LNCAP (cell line): ENCODE measurements at regions not wholly inside any gene's neighbourhood (a gene's known extent, or its start where the extent isn't known, plus 50 kb on each side); places are given as distances from the start of the nearest gene placed in this dataset.

Experiments
- TF ChIP-seq, protein P1 (sequence below): fragments of 450-650 bp; IDR thresholded peaks from 2 replicates; pipeline ENCODE4 v1.5.1; 2017; ENCODE audit warnings: mild to moderate bottlenecking

DNA sequence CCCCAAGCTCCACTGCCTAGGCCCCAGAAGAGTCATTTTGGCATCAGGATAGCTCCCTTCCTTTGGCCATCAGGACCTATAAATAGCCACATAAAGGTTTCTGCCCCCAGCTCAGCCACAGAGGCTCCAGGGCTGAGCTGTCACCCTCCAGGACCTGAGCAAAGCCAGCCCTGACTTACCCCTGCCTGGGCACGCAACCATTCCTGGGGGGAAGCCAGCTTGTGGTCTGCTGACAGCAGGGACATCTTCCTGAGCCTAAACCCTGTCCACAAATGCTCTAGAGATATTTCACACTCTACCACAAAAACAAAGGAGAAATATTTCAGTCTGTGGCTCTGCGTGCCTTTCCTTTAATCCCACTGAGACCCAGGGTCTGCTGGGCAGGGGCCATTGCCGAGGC is 123.7 kb upstream of the CCL2 start:
- TF ChIP-seq, protein P1, sequence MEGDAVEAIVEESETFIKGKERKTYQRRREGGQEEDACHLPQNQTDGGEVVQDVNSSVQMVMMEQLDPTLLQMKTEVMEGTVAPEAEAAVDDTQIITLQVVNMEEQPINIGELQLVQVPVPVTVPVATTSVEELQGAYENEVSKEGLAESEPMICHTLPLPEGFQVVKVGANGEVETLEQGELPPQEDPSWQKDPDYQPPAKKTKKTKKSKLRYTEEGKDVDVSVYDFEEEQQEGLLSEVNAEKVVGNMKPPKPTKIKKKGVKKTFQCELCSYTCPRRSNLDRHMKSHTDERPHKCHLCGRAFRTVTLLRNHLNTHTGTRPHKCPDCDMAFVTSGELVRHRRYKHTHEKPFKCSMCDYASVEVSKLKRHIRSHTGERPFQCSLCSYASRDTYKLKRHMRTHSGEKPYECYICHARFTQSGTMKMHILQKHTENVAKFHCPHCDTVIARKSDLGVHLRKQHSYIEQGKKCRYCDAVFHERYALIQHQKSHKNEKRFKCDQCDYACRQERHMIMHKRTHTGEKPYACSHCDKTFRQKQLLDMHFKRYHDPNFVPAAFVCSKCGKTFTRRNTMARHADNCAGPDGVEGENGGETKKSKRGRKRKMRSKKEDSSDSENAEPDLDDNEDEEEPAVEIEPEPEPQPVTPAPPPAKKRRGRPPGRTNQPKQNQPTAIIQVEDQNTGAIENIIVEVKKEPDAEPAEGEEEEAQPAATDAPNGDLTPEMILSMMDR, result no peak

DNA sequence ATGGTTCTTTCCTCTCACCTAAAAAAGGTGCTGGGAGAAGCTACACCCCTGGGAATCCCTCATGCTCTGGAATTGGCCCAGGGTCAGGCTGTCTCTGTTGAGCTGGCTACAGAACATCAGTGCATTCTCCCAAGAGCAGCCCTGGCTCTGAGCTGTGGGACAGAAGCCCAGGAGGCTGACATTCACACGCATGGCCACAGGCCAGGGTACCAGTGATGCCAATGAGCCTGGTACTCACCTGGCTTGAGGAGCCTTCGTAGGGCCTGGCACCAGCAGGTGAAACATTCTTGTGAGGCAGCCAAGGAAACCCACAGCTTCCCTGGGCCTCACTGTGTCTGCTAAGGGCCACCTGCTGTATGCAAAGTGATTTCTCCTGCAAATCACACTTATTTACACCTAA is 121.7 kb upstream of the CCL2 start:
- TF ChIP-seq, protein P1, result no peak

DNA sequence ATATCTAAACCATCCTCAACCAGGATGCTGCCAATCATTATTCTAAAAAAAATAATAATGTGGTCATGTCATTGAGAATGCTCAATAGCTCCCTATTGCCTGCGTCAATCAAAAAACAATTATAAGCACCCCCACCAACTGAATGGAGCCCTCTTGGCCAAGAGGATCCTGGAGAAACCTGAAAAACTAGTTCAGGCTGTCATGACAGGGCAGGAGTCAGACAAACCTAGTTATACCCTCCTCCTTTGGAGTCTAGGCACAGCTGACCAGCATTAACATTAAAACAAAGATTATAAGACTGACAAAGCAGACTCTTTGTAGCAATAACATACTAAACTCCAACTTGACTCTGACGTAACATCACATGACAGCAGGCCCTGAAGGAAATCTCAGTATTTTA is 119.2 kb upstream of the CCL2 start:
- TF ChIP-seq, protein P1, result no peak

DNA sequence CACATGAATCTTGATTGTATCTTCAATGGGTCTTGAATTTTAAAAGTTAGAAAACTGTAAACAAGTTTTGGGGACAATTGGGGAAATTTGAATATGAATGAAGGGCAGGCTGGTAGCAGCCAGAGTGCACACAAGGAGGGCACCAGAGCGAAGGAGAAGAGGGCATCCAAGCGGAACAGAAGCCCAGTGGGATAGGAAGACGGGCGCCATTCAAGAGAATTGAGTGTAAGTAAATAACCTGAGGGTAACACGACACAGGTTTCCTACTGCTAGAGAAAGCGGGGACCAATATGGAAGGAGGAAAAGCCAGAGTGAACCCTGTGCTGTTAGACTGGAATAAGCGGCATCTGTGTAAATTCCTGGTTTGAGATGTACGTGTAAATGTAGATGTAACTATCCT is 115.1 kb upstream of the CCL2 start:
- TF ChIP-seq, protein P1, result no peak

DNA sequence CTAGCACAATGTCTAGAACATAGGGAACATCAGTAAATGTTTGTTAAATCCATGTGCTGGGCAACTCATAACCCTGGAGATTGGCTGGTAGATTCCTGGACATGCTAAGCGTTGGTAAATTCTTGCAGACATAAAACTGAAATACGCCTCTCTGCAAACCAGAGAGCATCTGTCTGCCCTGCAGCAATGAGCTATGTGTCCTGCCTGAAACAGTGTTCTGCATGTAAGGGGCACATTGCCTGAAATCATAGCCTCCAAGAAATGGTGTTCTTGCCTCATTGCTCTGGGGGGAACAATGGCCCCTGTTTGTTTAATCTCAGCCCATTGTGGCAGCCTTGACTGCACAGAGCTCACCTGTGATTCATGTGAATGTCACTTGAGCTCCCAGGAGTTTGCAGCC is 113.5 kb upstream of the CCL2 start:
- TF ChIP-seq, protein P1, result no peak

DNA sequence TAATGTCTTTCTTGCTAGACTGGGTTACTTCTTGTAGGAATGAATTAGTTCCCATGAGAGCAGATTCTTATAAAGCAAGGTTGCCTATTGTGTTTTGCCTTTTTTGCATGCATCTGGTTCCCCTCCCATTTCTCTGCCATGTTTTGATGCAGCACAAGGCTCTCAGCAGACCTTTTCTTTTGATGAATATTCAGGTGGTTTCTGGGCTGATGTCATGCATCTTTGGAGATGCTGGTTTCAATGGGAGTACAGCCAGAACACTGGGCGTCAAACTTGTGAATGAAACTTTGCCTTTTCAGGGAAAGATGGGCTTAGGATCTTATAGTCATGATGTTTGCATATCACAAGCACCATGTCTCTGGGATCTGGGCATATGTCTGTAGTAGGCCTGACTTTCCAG is 111.7 kb upstream of the CCL2 start:
- TF ChIP-seq, protein P1, result no peak

DNA sequence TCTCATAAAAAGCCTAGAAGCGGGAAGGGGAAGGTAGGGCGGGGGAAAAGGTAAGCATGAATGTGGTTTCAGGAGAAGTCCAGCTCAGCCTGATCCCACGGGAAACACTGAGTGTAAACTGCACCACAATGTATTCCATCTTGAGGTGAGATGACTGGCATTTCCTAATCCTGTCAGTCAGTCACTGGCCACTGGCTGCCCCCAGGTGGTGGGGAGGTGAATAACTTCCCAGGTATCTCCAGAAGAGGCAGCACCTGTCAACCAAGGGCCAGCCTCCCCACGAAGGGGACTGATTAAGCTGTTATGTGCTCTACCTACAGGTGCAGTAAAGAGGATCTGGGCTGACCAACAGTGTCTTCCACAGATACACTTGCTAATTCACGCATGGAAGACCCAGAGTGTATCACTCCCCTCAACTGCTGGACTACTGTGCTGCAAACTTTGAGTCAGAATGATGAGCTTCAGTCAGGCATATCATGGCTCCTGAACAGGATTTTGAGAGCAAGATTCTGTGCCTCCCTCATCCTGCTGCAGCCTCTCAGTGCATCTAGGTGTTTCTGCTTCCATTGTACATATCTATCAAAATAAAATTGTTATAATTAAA is 108.5 kb upstream of the CCL2 start:
- TF ChIP-seq, protein P1, result peak; percentile 70

DNA sequence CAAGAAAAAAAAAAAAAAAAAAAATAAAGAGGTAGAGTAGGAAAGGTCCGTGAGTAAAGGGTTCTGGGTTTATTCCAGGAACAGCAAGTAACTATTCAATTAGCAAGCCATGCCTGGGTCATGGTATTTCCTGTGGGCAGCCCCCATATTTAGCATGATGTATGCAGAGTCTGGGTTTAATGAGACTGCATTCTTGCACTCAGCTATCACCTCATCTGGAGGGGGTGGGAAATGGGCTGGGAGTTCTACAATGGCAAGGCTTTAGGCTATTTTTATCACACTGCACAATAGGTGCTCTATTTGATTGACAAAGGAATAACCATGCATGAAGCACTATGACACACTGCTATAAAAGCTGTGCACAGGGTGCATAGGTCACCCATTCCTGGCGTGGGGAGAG is 104.0 kb upstream of the CCL2 start:
- TF ChIP-seq, protein P1, result no peak
